GM23248 (cell line): ENCODE measurements at regions not wholly inside any gene's neighbourhood (a gene's known extent, or its start where the extent isn't known, plus 50 kb on each side); places are given as distances from the start of the nearest gene placed in this dataset.

ENCODE experiments used
- EZH2 ChIP-seq: fragments of 200-600 bp; sonication (generic); IDR thresholded peaks from 2 replicates; pipeline ENCODE4 v1.6.1; 2018; ENCODE audit warnings: antibody characterized with exemption, mild to moderate bottlenecking; ENCODE audit not compliant: insufficient read depth, poor library complexity, severe bottlenecking
- EZH2phosphoT487 ChIP-seq: fragments of 200-600 bp; sonication (generic); IDR thresholded peaks from 2 replicates; pipeline ENCODE4 v1.6.1; 2018; ENCODE audit warnings: antibody characterized with exemption, moderate library complexity, mild to moderate bottlenecking, low read depth; ENCODE audit not compliant: insufficient read depth

DNA sequence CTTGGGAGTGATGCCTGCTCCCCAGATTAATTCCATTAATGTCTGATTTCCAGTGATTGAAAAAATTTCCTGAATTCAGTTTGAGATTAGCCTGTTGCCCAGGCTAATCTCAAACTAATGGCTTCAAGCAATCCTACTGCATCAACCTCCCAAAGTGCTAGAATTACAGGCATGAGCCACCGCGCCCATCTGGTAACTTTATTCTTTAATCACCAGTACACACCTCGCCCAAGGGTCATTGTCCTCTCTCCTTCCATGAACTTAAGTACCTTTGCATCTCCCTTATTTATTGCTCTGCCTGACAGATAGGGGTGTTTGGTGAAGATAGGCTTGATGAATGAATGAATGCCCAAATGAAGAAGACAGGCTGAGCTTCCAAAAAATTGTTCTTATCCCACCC, 366.5 kb downstream of the SIPA1L2 start:
- TF ChIP-seq EZH2 (no peak), EZH2phosphoT487 (no peak)
